ENCODE measurements at regions not wholly inside any gene's neighbourhood (a gene's known extent, or its start where the extent isn't known, plus 50 kb on each side); places are given as distances from the start of the nearest gene placed in this dataset.

GRCh38 chr14:83533734-83534133 lies 1996.2 kb upstream of the FLRT2 start:
- Histone ChIP-seq H3K4me1 (ENCODE audit: control insufficient read depth, insufficient read depth, low read length) (no peaks in the 10 kb centered on the region), H3K27me3 (ENCODE audit: control insufficient read depth, insufficient read depth, low read length) (no peaks in the 10 kb centered on the region), H3K36me3 (ENCODE audit: control insufficient read depth, insufficient read depth, low read length) (no peaks in the 10 kb centered on the region), H3K9ac (ENCODE audit: low read length) (no peak overlapping the region), H3K4me3 (ENCODE audit: low read length) (no peak overlapping the region), H3K27ac (ENCODE audit: low read depth, low read length) (no peak overlapping the region)

- no peak overlapping the region for H3K9ac ChIP-seq (ENCODE audit: low read length)
- H3K36me3 ChIP-seq (ENCODE audit: control insufficient read depth, insufficient read depth, low read length), result no peaks in the 10 kb centered on the region
- H3K4me3 ChIP-seq (ENCODE audit: low read length), result no peak overlapping the region
- no peaks in the 10 kb centered on the region for H3K27me3 ChIP-seq (ENCODE audit: control insufficient read depth, insufficient read depth, low read length)
- H3K27ac ChIP-seq (ENCODE audit: low read depth, low read length), result no peak overlapping the region
- no peaks in the 10 kb centered on the region for H3K4me1 ChIP-seq (ENCODE audit: control insufficient read depth, insufficient read depth, low read length)
Measured at GRCh38 chr14:83534995-83535394, 1994.9 kb upstream of the FLRT2 start.

- Histone ChIP-seq H3K9ac (ENCODE audit: low read length) (no peak overlapping the region), H3K27me3 (ENCODE audit: control insufficient read depth, insufficient read depth, low read length) (no peaks in the 10 kb centered on the region), H3K4me1 (ENCODE audit: control insufficient read depth, insufficient read depth, low read length) (no peaks in the 10 kb centered on the region), H3K4me3 (ENCODE audit: low read length) (no peak overlapping the region), H3K36me3 (ENCODE audit: control insufficient read depth, insufficient read depth, low read length) (no peaks in the 10 kb centered on the region), H3K27ac (ENCODE audit: low read depth, low read length) (no peak overlapping the region)
Measured at GRCh38 chr14:83535444-83535843, 1994.5 kb upstream of the FLRT2 start.

DNA sequence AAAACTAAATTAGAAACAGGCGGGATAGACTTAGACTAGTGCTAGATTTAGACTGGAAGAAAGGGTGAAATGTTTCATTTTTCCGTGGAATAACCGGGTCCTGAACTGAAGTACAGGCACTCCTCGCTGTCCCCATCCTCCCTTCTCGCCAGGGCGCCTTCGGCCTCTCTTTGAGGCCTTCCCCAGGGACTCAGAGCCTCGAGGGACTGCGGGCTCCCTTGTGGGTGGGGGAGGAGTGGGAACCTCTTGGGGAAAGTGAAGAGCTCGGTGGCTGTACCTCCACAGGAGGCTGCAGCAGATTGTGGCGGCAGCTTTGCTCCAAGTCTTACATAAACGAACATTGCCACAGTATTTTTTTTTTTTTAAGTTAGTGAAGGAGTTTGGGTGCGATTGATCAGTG lies 1988.8 kb upstream of the FLRT2 start:
- Histone ChIP-seq H3K27me3 (ENCODE audit: control insufficient read depth, insufficient read depth, low read length) (no peaks in the 10 kb centered on the region), H3K27ac (ENCODE audit: low read depth, low read length) (no peak overlapping the region), H3K36me3 (ENCODE audit: control insufficient read depth, insufficient read depth, low read length) (no peaks in the 10 kb centered on the region), H3K4me3 (ENCODE audit: low read length) (no peak overlapping the region), H3K9ac (ENCODE audit: low read length) (no peak overlapping the region), H3K4me1 (ENCODE audit: control insufficient read depth, insufficient read depth, low read length) (no peaks in the 10 kb centered on the region)

DNA sequence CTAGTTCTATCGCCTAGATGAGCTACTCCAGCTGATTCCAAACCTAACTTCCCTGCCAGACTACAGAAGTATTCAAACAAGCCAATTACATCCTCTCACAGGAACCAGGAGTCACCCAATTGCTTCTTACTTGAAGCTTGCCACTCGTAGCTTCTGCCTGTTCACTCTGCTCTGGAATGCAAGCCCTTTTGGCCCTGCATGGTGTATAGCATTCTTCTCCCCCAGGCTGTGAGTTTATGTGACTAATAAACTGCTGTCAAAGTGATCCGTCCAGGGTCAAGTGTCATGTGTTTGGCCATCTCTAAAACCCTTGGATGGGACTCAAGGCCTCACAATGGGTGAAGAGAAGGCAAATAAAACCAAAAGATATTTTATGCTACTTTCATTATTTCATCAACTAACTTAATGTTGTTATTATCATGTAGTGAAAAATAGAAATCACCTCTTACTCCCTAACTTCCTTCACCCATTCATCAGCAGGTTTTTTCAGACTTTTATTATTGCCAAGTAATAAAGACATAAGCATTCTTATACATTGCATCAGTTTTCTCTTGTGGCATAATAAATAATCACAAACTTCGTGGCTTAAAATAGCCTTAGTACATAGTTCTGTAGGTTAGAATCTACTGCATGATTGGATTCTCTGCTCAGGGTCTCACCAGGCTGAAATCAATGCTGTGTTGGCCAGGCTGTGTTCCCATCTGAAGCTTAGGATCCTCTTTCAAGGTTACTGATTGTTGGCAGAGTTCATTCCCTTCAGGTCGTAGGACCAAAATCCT lies 1981.7 kb upstream of the FLRT2 start:
- Histone ChIP-seq H3K27me3 (ENCODE audit: control insufficient read depth, insufficient read depth, low read length) (no peaks in the 10 kb centered on the region), H3K27ac (ENCODE audit: low read depth, low read length) (no peak overlapping the region), H3K9ac (ENCODE audit: low read length) (no peak overlapping the region), H3K4me3 (ENCODE audit: low read length) (no peak overlapping the region), H3K36me3 (ENCODE audit: control insufficient read depth, insufficient read depth, low read length) (no peaks in the 10 kb centered on the region), H3K4me1 (ENCODE audit: control insufficient read depth, insufficient read depth, low read length) (no peaks in the 10 kb centered on the region)

DNA sequence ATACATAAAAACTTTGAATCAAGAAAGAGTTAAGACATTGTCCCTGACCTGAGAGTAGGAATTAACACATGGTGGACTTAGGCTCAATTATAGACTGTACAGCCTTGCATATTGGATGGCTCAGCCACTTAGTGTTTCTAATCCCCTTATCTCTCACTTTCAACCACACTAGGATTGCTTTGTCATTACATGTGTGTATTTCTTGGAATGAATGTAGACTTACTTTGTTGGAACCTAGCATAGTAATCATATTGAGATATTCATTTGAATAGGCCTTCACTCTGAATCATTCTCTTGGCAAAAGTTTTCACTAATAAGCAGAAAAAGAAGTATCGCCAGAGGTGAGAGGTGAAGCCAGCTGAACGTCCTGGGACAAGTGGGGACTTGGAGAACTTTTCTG lies 1973.9 kb upstream of the FLRT2 start:
- H3K27ac ChIP-seq (ENCODE audit: low read depth, low read length), result no peak overlapping the region
- H3K9ac ChIP-seq (ENCODE audit: low read length), result no peak overlapping the region
- no peaks in the 10 kb centered on the region for H3K36me3 ChIP-seq (ENCODE audit: control insufficient read depth, insufficient read depth, low read length)
- no peaks in the 10 kb centered on the region for H3K27me3 ChIP-seq (ENCODE audit: control insufficient read depth, insufficient read depth, low read length)
- no peaks in the 10 kb centered on the region for H3K4me1 ChIP-seq (ENCODE audit: control insufficient read depth, insufficient read depth, low read length)
- H3K4me3 ChIP-seq (ENCODE audit: low read length), result no peak overlapping the region

- Histone ChIP-seq H3K36me3 (ENCODE audit: control insufficient read depth, insufficient read depth, low read length) (no peaks in the 10 kb centered on the region), H3K4me1 (ENCODE audit: control insufficient read depth, insufficient read depth, low read length) (no peaks in the 10 kb centered on the region), H3K27ac (ENCODE audit: low read depth, low read length) (no peak overlapping the region), H3K9ac (ENCODE audit: low read length) (no peak overlapping the region), H3K4me3 (ENCODE audit: low read length) (no peak overlapping the region), H3K27me3 (ENCODE audit: control insufficient read depth, insufficient read depth, low read length) (no peaks in the 10 kb centered on the region)
Measured at GRCh38 chr14:83556746-83557453, 1973.0 kb upstream of the FLRT2 start.

DNA sequence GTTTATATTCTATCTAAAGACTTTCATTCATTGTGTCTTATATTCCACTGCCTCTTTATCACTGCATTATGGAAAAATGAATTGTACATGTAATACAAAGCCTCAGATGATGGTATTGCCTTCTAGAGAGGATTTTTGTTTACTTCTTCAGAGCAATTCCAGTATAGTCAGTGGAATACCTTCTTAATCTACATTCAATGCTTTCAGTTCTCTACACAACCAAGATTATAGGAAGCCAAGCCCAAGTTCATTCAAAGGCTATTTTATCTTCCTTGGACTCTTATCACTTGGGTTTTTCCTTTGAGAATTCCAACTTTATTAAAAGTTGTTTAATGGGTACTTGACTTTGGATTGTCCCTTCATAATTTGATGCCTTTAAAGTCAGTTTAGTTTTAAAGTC lies 1971.0 kb upstream of the FLRT2 start:
- Histone ChIP-seq H3K36me3 (ENCODE audit: control insufficient read depth, insufficient read depth, low read length) (no peaks in the 10 kb centered on the region), H3K27ac (ENCODE audit: low read depth, low read length) (no peak overlapping the region), H3K27me3 (ENCODE audit: control insufficient read depth, insufficient read depth, low read length) (no peaks in the 10 kb centered on the region), H3K4me1 (ENCODE audit: control insufficient read depth, insufficient read depth, low read length) (no peaks in the 10 kb centered on the region), H3K4me3 (ENCODE audit: low read length) (no peak overlapping the region), H3K9ac (ENCODE audit: low read length) (no peak overlapping the region)

DNA sequence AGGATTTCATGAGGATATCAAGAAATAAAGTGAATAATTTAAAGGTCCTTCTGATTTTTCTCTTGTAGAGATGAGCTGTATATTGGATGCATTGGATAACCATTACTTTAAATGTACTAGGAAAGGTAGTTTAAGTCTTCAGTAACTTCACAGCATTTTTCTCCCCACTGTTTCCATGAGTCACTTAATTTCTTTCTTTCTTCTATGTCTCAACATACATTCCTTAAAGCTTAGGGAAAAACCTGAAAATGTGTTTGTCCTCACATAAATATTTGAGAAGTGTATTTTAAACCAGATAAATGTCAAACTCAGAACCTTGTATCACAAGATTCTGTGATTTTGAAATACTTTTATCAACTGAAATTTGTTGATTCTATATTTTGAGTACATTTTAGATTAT lies 1970.2 kb upstream of the FLRT2 start:
- Histone ChIP-seq H3K9ac (ENCODE audit: low read length) (no peak overlapping the region), H3K4me1 (ENCODE audit: control insufficient read depth, insufficient read depth, low read length) (no peaks in the 10 kb centered on the region), H3K27ac (ENCODE audit: low read depth, low read length) (no peak overlapping the region), H3K27me3 (ENCODE audit: control insufficient read depth, insufficient read depth, low read length) (no peaks in the 10 kb centered on the region), H3K36me3 (ENCODE audit: control insufficient read depth, insufficient read depth, low read length) (no peaks in the 10 kb centered on the region), H3K4me3 (ENCODE audit: low read length) (no peak overlapping the region)

- Histone ChIP-seq H3K9ac (ENCODE audit: low read length) (no peak overlapping the region), H3K36me3 (ENCODE audit: control insufficient read depth, insufficient read depth, low read length) (no peaks in the 10 kb centered on the region), H3K4me3 (ENCODE audit: low read length) (no peak overlapping the region), H3K27me3 (ENCODE audit: control insufficient read depth, insufficient read depth, low read length) (no peaks in the 10 kb centered on the region), H3K27ac (ENCODE audit: low read depth, low read length) (no peak overlapping the region), H3K4me1 (ENCODE audit: control insufficient read depth, insufficient read depth, low read length) (no peaks in the 10 kb centered on the region)
Measured at GRCh38 chr14:83561261-83561660, 1968.7 kb upstream of the FLRT2 start.

- H3K9ac ChIP-seq (ENCODE audit: low read length), result no peak overlapping the region
- no peaks in the 10 kb centered on the region for H3K4me1 ChIP-seq (ENCODE audit: control insufficient read depth, insufficient read depth, low read length)
- no peaks in the 10 kb centered on the region for H3K27me3 ChIP-seq (ENCODE audit: control insufficient read depth, insufficient read depth, low read length)
Measured at GRCh38 chr14:83566567-83566966, 1963.4 kb upstream of the FLRT2 start.

GRCh38 chr14:83568141-83568540 lies 1961.8 kb upstream of the FLRT2 start:
- H3K27ac ChIP-seq (ENCODE audit: low read depth, low read length), result no peak overlapping the region
- H3K27me3 ChIP-seq (ENCODE audit: control insufficient read depth, insufficient read depth, low read length), result no peaks in the 10 kb centered on the region
- no peaks in the 10 kb centered on the region for H3K4me1 ChIP-seq (ENCODE audit: control insufficient read depth, insufficient read depth, low read length)
- no peak overlapping the region for H3K9ac ChIP-seq (ENCODE audit: low read length)
- H3K4me3 ChIP-seq (ENCODE audit: low read length), result no peak overlapping the region
- H3K36me3 ChIP-seq (ENCODE audit: control insufficient read depth, insufficient read depth, low read length), result no peaks in the 10 kb centered on the region

More at GRCh38 chr14:83566567-83566966, 1963.4 kb upstream of the FLRT2 start:
- H3K4me3 ChIP-seq (ENCODE audit: low read length), result no peak overlapping the region
- H3K36me3 ChIP-seq (ENCODE audit: control insufficient read depth, insufficient read depth, low read length), result no peaks in the 10 kb centered on the region
- no peak overlapping the region for H3K27ac ChIP-seq (ENCODE audit: low read depth, low read length)

GRCh38 chr14:83575301-83575700 lies 1954.6 kb upstream of the FLRT2 start:
- H3K27me3 ChIP-seq (ENCODE audit: control insufficient read depth, insufficient read depth, low read length), result no peaks in the 10 kb centered on the region
- H3K4me1 ChIP-seq (ENCODE audit: control insufficient read depth, insufficient read depth, low read length), result no peaks in the 10 kb centered on the region
- H3K27ac ChIP-seq (ENCODE audit: low read depth, low read length), result no peak overlapping the region
- no peaks in the 10 kb centered on the region for H3K36me3 ChIP-seq (ENCODE audit: control insufficient read depth, insufficient read depth, low read length)
- no peak overlapping the region for H3K4me3 ChIP-seq (ENCODE audit: low read length)
- H3K9ac ChIP-seq (ENCODE audit: low read length), result no peak overlapping the region

Data from rectal smooth muscle tissue (tissue), 1 donor.